ENCODE measurements at regions not wholly inside any gene's neighbourhood (a gene's known extent, or its start where the extent isn't known, plus 50 kb on each side); places are given as distances from the start of the nearest gene placed in this dataset.
"Not testable (repeated sequence)": the region's sequence is repeated elsewhere in the genome, so short reads cannot be mapped to it uniquely, and the experiment has no call there.

DNA sequence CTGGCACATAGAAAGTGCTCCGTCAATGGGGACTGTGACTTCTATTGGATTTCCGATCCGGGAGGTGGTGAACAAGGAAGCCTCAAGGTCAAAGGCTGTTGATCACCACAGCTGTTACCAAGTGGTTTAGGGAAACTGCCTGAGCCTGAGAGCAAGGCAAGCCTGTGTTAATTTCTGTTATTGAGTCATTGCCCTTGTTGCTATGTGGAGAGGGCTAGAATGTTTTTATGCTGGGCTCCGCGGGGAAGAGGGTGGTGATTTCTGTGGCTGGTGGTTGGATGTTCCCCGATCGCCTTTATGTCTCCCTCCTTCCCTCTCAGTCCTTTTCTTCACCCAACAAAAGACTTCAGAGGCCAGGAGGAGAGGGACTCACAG is 108.5 kb upstream of the ALX4 start:
- no peak for DNase-seq

DNA sequence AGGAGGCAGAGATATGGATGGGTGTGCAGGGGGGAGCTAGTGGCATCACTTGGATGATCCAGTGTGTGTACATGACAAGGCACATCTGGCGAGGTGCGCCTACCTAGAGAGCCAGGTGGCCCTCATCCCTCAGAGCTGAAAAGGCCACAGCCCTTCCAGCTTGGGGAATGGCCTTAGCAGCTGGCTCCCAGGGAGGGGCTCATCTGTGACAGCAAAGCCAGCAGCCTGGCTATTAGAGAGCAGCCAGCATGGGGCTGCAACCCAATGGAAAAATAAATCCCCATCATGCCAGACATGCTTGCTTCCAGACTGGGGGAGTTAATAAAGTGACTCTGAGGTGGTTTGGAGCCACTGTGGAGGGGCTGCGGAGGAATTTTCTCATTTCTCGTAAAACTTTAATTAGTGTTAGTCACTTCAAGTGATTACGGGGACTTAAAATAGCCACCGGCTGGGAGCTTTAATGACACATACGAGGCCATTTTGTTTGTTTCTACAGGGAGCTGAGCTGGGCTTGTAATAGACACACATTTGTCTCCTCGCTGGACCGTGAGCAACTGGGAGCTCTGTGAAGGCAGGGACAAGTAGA is 111.2 kb upstream of the ALX4 start:
- peak; percentile 46 for DNase-seq

DNA sequence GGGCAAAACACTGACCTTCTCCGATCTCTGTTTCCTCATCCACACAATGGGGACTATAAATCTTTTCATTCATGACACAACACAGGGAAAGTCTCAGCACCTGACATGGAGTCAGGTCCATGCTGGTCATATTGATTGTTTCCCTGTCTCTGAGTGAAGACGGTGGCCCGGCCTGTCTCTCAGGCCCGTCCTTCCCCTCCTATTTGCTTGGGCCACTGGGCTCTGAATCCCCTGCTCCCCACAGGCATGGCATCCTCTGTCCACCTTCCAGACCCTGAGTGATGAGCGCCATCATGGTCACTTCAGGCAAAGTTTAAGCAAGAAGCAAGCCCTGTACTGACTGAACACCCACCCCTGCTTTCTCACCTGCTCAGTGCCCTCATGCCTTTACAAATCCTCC is 113.3 kb upstream of the ALX4 start:
- DNase-seq: no peak

DNA sequence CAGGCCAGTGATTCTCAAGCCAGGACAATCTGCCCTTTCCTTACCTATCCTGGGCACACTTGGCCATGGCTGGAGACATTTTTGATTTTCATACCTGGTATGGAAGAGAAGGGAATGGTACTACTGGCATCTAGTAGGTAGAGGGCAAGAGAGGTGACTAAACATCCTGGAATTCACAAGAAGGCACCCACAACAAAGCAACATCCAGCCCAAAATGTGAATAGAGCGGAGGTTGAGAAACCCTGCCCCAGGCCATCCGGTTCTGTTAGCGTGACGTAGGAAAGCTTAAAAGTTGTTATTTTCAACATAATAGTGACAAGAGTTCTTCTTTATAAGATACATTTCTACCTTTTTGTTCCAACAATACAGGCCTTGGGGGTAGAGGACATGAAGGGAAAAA is 114.9 kb upstream of the ALX4 start:
- no peak for DNase-seq

DNA sequence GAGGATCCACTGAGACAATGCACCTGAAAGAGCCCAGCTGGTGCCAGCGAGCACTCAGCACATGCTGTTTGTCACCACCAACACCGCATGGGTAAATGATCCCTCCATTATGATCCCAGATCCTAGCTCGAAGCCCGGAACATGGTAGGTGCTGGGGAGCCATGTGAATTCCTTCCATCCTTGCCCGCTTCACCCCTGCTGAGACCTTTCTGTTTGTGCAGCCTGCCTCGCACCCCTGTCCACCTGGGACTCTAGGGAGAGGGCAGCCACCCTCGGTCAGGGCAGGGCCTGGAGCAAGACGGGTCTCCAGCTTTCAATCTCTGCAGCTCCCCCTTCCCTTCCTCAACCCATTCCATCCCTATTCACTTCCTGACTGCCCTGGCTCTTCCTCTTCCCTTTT is 116.2 kb upstream of the ALX4 start:
- no peak for DNase-seq

DNA sequence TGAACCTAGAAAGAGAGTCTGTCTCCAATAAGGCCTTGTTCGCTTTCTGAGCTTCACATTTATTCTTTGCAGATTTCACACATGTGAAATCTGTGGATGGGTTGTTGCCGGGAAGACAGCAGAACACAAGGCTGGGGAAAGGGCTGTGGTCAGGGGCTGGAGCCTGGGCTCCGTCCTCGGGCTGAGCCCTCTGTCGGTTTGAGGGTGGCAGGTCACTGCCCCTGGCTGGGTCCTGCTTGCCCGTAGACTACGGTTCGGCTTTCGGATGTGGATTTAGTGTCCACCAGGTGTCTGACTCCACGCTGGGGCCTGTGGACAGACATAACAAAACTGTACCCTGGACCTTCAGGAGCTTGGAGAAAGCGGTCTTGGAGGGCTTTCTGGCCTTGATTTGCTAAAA is 117.0 kb upstream of the ALX4 start:
- DNase-seq: no peak

DNA sequence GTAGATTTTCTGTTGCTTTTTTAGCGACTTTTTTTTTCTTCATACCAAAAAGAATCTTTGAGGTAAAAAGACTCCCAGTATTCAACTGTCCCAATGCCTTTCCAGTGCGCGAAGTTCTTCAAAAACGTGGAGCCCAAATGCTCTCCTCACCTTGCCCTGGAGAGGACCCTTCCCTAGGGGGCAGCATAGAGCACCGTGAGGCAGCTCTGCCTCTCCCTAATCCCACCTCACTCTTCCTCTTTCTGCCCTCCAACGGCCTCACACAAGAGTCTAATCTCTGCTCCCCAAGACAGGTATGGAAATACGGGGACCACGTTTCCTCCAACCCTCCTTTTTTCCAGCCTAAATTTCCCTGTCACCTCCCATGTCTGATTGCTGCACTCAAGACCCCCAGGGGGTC is 117.5 kb upstream of the ALX4 start:
- DNase-seq: no peak

DNA sequence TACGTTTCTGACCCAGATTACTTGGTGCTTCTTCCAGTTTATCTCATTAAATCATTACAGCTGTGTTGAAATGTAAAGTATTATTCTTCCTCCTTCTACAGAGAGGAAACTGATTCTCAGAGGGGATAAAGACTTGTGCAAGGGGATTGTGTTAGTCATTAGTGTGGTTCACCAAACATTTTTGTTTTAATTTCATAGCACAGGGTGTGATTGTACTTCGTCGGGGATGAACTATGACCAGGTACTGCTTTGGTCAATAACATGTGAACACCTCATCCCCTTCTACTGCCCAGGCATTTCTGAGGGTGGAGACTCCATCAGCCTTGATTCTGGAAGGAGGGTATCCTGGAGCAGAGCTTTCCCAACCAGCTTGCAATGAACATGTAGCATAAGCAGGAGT is 120.2 kb upstream of the ALX4 start:
- no peak for DNase-seq

DNA sequence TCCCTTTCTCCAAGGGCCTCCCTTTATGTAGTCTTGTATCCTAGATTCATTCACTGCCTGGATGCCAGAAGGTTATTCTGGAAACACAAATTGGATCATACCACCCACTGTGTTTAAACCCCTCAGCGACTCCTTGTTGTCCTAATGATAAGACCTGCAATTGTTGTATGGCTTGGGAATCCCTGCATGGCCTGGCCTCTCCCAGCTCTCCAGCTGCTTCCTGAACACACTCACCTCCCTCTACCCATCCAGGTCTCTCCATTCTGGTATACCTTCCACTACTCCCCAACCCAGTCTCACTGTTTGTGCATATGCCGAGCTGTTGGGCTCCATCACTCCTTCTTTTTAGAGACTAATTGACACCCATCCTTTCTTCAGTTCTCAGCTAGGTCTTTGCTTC is 124.3 kb upstream of the ALX4 start:
- peak; percentile 86 for DNase-seq

DNA sequence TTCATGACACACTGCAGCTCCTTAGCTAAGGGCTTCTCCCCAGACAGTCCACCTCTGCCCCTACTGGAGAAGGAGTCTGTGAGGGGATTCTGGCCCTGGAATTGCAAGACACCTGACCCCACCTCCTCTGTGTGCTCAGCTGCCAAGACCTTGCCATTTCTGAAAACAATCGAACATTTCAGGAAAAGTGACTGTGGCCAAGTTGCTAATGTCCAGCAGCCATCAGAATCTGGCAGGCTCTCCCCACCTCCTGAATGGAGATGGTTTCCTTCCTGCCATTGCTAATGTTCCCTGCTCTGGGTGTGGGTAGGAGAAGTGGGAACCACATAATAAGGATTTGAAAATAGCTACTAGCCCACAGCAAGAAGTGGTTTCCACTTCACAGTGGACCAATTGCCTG is 127.2 kb upstream of the ALX4 start:
- DNase-seq: no peak

DNA sequence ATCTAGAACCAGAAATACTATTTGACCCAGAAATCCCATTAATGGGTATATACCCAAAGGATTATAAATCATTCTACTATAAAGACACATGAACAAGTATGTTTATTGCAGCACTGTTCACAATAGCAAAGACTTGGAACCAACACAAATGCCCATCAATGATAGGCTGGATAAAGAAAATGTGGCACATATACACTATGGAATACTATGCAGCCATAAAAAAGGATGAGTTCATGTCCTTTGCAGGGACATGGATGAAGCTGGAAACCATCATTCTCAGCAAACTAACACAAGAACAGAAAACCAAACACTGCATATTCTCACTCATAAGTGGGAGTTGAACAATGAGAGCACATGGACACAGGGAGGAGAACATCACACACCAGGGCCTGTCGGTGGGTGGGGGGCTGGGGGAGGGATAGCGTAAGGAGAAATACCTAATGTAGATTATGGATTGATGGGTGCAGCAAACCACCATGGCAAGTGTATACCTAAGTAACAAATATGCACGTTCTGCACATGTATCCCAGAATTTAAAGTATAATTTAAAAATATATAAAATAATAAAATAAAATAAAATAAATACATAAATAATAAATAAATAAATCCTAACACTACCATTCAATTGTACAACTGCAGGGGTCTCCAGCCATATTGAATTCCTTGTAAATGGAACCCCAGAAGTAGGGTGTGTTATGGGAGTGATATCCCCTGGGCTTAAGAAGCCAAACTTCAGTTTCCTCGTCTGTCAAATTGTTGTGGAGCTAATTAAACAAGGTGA is 122.4 kb upstream of the CD82 start:
- DNase-seq: not testable (repeated sequence)

DNA sequence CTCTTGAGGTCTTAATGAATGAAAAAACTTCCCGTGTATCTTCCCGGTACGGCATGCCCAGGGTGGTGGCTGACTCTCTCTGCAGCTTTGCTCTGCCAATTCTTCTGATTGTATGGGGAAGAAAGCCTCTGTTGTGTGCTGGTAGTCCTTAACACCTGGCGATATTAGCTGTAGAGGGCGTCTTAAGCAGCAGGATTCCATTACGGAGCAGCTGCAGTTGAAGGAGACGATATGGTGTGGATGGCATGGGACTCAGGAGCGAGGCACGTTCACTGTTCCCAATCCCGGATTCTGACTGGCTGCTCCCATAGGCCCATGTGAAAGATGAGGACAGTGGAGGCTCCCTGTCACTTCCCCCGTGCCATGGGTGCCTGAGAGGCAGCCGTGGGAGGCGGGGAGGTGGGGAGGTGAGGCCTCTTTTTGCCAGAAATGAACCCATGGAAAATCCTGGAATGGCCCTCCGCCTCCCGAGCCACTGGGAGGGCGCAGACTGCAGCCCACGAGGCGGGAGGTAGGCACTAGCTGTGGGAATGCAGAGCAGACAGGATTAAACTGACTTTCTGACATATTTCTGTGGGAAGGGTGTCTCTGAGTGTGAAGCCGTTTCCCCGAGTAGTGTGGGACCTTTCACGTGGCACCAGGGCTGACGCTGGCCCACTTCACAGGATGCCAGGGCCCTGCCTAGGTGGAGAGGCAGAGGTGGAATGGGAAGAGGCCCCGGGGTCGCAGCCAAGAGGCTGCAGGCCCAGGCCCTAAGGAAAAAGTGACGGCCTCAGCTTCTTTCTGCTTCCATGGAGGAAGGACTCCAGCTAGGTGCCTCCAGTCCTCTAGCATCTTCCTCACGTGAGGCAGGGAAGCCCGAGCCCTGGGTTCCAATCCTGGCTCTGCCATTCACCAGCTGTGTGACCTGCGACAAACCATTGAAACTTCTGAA is 121.4 kb upstream of the CD82 start:
- DNase-seq: no peak

DNA sequence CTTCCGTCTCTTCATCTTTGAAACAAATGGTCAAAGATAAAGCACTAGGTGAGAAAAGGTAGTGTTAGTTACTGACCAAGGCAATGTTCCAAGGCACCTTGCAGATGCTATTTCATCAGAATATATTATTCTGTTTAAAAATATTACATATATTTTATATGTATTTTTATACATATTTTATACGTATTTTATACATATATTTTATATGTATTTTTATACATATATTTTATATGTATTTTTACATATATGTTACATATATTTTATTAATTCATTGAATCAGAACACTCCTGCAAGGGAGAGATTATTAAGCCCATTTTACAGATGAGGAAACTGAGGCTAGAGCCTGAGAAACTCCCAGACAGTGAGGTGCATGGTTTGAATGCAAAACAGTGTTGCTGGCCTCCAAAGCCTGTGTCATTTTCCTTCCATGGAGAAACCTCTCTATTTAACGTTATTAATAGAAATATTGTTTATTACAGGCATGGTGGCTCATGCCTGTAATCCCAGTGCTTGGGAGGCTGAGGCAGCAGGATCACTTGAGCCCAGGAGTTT is 120.6 kb upstream of the CD82 start:
- no peak for DNase-seq

DNA sequence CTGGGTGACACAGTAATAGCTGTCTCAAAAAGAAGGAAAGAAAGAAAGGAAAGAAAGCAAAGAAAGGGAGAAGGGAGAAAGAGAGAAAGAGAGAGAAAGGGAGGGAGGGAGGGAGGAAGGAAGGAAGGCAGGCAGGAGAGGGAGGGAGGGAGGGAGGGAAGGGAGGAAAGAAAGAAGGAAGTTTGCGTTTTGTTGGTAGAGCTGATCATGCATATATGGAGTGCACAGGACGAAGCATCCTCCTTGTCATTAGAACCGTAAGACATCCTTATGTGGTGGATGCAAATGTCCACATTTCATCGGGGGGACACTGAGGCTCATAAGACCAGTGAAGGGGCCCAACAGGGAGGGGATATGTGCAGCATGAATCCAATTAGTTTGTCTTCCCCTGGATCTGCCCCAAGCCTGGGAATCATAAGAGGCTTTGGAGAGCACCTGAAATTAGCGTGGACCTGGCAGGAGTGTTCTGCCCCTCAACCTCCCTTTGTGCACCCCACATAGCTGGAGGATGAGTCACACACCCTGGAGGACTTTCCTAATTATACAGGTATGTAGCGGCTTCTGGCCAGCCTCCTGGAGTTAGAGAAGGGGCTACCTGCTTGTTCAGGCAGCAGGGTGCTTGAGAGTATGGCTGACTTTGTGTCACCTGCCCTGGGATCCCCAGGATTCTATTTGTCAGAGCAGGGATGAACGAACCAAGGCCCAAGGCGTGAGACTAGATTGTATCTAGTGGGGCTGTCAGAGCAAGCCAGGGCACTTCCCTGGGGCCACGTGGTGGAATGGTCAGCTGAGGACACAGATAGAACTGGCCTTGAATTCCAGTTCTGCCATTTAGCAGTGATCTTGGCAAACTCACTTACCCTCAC is 119.7 kb upstream of the CD82 start:
- no peak for DNase-seq

DNA sequence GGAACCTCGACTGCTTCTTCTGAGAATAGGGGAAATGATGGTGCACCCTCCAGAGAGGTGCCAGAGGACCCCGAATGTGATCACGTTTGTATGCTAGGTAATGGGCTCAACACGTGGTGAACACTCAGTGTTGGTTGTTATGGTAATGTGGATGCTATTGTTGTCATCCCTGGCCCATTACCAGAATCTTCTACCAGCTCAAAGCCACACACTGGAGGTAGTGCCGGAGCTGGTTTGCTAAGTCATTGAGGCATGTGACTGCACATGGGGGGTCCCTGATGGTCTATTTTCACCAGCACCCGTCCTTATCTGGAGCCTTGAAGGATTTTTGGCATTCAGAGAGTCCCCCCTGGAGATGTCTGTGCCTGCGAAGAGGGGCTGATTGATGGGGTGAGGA is 119.1 kb upstream of the CD82 start:
- DNase-seq: no peak

DNA sequence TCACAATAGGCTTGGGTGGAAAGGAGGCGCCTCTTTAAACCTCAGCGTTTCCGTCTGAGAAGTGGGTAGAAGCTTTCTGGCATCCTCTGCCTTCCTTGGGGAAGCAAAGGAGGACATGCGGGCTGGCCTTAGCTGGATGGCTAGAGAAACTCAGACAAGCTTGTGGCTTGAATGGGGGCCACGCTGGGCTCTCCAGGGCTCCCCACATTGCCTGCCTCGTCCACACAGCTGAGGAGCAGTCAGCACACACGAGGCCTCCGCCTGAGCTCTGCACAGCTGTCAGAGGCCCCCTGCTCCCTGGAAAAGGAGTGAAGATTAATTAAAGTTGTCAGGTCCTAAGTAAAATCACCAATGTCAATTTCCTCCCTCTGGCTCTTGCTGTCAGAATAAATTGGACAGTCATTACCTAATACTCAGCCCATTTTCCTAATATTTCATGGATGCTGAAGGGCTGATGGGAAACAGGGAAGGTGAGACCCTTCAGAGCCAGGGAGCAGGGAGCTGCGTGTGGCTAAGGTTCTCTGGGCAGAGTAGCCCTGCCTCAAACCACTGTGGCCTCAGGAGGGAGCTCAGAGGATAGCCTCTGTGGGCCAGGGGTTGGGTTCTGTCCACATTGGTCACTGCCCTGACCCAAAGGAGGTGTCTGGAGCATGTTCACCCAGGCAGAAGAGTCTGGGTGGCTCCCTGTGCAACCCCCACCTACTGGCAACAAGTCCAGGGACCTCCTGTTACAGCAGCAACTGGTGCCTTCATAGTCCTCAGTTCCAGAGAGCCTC is 118.3 kb upstream of the CD82 start:
- no peak for DNase-seq

DNA sequence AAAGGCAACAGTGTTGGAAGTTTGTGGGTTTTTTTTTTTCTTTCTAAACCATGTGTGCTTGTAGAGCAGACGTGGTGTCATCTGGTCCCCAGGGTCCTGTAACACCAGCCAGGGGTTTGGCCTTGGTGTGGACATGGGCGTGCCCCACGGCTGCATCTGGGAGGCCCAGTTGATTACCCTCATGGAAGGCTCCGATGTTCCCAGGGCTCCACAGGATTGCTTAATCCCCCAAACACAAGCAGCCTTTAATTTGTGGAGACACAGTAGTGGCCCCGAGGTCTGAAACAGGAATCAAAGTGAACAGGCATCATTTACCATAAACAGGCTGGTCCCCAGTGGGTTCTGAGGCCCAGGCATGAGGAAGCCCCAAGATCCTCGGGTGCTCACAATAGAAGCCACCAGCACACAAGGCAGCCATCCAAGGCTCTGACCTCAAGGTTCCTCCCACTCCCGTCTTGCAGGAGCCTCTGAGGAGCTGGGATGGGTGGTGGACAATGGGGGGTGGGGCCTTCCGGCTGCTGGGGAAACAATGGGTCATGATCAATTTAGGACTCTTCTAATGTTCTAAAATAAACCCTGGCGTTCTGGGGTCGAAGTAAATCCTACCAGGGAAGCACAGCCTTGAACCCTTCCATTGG is 115.0 kb upstream of the CD82 start:
- no peak for DNase-seq

DNA sequence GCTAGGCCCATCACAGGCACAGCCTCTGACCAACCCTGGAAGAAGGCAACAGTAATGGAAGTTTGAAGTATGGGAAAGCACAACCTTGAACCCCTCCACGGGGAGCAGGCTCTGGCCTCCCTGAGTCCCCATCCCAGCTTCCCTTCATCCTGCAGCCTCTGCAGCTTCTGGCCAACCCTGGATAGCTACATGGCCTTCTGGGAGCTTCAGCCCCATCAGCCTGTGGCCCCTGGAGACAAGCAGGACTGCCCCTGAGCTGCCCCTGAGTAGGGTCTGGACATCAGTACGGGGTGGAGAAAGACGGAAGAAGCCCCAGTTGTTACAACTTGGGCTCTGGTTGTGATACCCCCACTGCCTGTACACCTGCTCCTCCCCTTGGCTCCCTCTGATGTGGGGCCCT is 113.8 kb upstream of the CD82 start:
- no peak for DNase-seq

DNA sequence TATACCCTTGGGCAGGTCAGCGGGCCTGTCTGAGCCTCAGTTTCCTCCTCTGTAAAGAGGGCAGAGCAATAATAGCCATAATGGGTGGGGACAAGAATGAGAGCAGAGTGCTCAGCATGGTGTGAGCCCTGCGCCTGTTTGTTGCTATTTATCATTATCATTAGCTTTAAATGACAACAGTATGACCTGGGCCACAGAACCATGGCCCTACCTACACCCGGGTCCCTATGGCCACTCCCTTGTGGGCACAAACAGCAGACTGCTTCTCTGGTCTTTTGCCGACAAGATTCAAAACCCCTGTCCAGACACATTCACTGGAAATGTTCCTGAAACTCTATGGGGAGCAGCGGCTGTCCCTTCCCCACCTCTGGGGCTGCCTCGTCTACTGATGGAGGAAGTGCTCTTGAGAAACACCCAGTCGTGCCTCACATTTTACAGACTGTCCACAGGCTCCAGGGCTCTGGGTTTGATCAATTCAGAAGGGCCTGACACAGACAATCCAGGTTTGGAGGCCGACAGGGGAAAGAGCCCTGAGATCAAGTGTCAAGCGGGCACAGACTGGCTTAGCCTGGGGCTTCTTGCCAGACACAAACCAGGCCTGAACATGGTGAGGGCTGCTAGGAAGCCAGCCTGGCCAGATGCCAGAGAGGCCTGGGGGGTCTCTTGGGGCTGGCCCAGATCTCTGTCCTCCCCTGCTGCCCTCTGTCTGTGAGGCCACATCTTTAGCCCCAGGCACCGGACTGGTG is 112.5 kb upstream of the CD82 start:
- no peak for DNase-seq

DNA sequence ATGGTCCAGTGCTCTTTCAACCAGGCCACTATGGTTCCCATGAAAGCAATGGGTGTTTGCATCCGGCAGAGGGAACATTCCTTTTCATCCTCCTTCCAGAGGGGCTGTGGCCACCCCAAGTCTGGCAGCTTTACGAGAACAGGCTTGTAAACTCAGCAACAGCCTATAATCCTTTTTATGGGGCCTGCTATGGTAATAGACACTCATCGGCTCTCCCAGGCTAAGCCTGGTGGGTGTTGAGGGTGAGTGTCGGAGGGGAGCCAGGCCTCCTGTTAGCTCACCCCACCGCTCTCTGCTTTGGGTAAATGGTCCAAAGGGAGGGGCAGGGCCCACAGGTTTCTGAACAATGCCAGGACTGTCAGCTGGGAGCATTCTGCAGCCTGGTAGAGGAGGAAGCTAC is 111.6 kb upstream of the CD82 start:
- no peak for DNase-seq

DNA sequence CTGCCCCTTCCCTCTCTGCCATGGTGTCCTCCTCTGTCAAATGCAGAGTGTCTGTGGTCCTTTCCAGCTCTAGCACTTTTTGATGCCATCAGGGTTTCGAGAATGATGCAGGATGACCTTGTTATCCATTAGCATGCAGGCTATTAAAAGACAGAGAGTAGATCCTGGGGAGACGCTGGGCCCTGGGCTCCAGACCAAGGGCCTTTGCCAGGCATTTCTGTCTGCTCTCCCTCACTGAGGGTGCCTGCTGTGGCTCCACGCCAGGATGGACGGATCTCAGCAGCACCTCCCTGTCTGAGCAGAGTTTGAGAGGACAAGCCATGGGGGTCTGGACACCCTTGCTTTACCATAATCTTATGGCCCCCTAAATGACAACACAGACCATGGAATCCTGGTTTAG is 110.8 kb upstream of the CD82 start:
- DNase-seq: no peak
